ENCODE measurements at regions not wholly inside any gene's neighbourhood (a gene's known extent, or its start where the extent isn't known, plus 50 kb on each side); places are given as distances from the start of the nearest gene placed in this dataset.

DNA sequence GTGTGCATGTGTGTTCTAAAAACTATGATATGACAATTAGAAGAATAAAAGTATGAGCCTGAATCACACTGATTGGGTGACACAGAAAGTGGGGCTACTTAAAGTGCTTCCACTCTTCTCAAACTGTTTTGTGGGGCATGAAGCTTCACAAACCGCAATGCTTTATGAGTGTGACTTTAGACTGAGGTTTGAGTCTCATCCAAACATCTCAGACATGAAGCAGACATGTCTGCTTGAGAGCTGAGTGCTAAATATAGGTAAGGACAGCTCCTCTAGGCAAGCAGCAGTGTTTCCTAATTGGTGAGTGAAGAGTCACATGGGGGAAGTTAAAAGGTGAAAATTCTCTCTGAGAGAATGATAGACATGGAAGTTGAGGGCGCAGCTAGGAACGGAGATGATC lies 726.9 kb upstream of the CITED2 start:
- WGBS, 2 experiments (ENCODE audit: low coverage in 1 of 2, low lambda C conversion rate in 2 of 2, missing lambda C conversion rate in 2 of 2): 71 to 74% methylated on average over 3 of the region's 3 CpGs
- H3K9me3 ChIP-seq (ENCODE audit: low read depth): no peaks in the 10 kb centered on the region
- peak; percentile 32 for DNase-seq

DNA sequence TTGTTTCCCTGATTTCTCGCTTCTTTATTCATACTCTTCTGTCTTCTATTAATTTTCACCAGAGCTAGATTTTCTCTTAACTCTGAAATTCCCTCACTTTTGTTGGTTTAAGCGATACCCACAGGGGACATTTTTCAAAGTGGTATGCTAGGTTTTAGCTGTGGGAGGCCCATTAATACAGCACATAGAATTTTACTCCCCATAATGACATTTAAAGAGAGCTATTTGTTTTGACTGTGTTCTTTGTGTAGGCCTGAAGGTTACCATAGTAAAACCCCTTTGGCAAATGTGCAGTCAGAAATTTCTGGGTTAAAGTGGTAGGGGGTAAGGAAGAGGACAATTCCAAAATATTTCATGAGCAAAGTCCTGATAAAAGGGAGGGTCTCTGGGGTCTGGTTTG lies 721.1 kb upstream of the CITED2 start:
- in situ Hi-C loops (cut with MboI): no loop called here
- Histone ChIP-seq H3K27me3 (replicated peaks; ENCODE audit: insufficient read depth) (no peaks in the 10 kb centered on the region), H3K4me1 (ENCODE audit: insufficient read depth) (no peaks in the 10 kb centered on the region)

More for the DNA sequence above, 726.9 kb upstream of the CITED2 start:
- Histone ChIP-seq H3K36me3 (ENCODE audit: low read depth) (no peaks in the 10 kb centered on the region), H3F3A (ENCODE audit: insufficient read depth) (no peaks in the 10 kb centered on the region), H3K79me2 (ENCODE audit: insufficient read depth) (no peaks in the 10 kb centered on the region), H2AFZ (peak overlapping the region; percentile 46), H3K9me2 (ENCODE audit: insufficient read depth) (no peaks in the 10 kb centered on the region), H3K27ac (no peak overlapping the region), H3K27me3 (replicated peaks; ENCODE audit: insufficient read depth) (no peaks in the 10 kb centered on the region), H4K20me1 (ENCODE audit: insufficient read depth) (no peaks in the 10 kb centered on the region), H3K4me2 (ENCODE audit: unreplicated experiment) (no peak overlapping the region), H3K9ac (no peak overlapping the region), H3K4me1 (ENCODE audit: insufficient read depth) (peaks cover 6% of the 10 kb centered on the region; the same call in 1 of the 2 replicates), H3K4me3 (no peak overlapping the region)
- TF ChIP-seq EZH2 (IDR thresholded peaks at IDR 0.05; ENCODE audit: insufficient read depth, poor library complexity, severe bottlenecking) (no peak), EZH2phosphoT487 (IDR thresholded peaks at IDR 0.05; ENCODE audit: insufficient read depth, low read depth) (no peak)
- in situ Hi-C loops (cut with MboI): no loop called here

GRCh38 chr6:140091895-140092294 lies 717.4 kb upstream of the CITED2 start:
- Histone ChIP-seq H2AFZ (no peak overlapping the region), H3K79me2 (ENCODE audit: insufficient read depth) (no peaks in the 10 kb centered on the region), H3K4me3 (no peak overlapping the region), H3K9me3 (ENCODE audit: low read depth) (no peaks in the 10 kb centered on the region), H3K4me2 (ENCODE audit: unreplicated experiment) (no peak overlapping the region), H3F3A (ENCODE audit: insufficient read depth) (no peaks in the 10 kb centered on the region), H3K9me2 (ENCODE audit: insufficient read depth) (no peaks in the 10 kb centered on the region), H3K27ac (no peak overlapping the region), H3K9ac (no peak overlapping the region), H3K27me3 (replicated peaks; ENCODE audit: insufficient read depth) (no peaks in the 10 kb centered on the region), H3K4me1 (ENCODE audit: insufficient read depth) (no peaks in the 10 kb centered on the region), H4K20me1 (ENCODE audit: insufficient read depth) (no peaks in the 10 kb centered on the region), H3K36me3 (ENCODE audit: low read depth) (no peaks in the 10 kb centered on the region)
- DNase-seq: no peak
- no peak for TF ChIP-seq EZH2phosphoT487 (IDR thresholded peaks at IDR 0.05; ENCODE audit: insufficient read depth, low read depth)
- TF ChIP-seq EZH2 (IDR thresholded peaks at IDR 0.05; ENCODE audit: insufficient read depth, poor library complexity, severe bottlenecking): no peak
- in situ Hi-C loops (cut with MboI): no loop called here
- WGBS, 2 experiments (ENCODE audit: low coverage in 1 of 2, low lambda C conversion rate in 2 of 2, missing lambda C conversion rate in 2 of 2): 95 to 100% methylated on average over 1 of the region's 1 CpG

More for the DNA sequence above, 721.1 kb upstream of the CITED2 start:
- no peaks in the 10 kb centered on the region for H3F3A ChIP-seq (ENCODE audit: insufficient read depth)
- no peak overlapping the region for H3K4me2 ChIP-seq (ENCODE audit: unreplicated experiment)
- H3K36me3 ChIP-seq (ENCODE audit: low read depth): no peaks in the 10 kb centered on the region
- H2AFZ ChIP-seq: peak overlapping the region; percentile 42; the same call in 1 of the 2 replicates
- no peak overlapping the region for H3K4me3 ChIP-seq
- no peaks in the 10 kb centered on the region for H3K79me2 ChIP-seq (ENCODE audit: insufficient read depth)
- no peak overlapping the region for H3K9ac ChIP-seq
- DNase-seq: no peak
- no peak for TF ChIP-seq EZH2phosphoT487 (IDR thresholded peaks at IDR 0.05; ENCODE audit: insufficient read depth, low read depth)
- TF ChIP-seq EZH2 (IDR thresholded peaks at IDR 0.05; ENCODE audit: insufficient read depth, poor library complexity, severe bottlenecking): no peak
- no peaks in the 10 kb centered on the region for H4K20me1 ChIP-seq (ENCODE audit: insufficient read depth)
- H3K27ac ChIP-seq: no peak overlapping the region
- no peaks in the 10 kb centered on the region for H3K9me3 ChIP-seq (ENCODE audit: low read depth)
- 84 to 86% methylated on average over 2 of the region's 2 CpGs for WGBS, 2 experiments (ENCODE audit: low coverage in 1 of 2, low lambda C conversion rate in 2 of 2, missing lambda C conversion rate in 2 of 2)
- H3K9me2 ChIP-seq (ENCODE audit: insufficient read depth): no peaks in the 10 kb centered on the region

DNA sequence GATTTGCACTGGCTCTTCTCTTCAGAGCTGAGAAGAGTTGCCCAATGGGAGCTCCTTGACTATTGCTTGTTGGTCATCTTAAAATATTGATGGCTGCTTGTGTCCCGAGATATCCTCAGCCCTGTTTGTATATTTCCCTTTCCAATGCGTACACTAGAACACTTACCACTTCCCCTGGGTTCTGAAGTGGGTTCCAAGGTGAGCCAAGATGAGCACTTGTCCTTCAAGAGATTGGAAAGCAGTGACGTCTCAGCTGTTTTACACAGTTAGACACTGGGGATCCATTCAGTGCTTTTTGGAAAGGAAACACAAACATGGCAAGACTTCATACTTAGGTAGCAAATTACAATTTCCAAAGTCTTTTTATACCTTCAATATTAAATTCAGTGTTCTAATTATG lies 716.4 kb upstream of the CITED2 start:
- Histone ChIP-seq H3K4me1 (ENCODE audit: insufficient read depth) (no peaks in the 10 kb centered on the region), H3K27ac (no peak overlapping the region), H3K9me3 (ENCODE audit: low read depth) (no peaks in the 10 kb centered on the region), H3K27me3 (replicated peaks; ENCODE audit: insufficient read depth) (no peaks in the 10 kb centered on the region), H4K20me1 (ENCODE audit: insufficient read depth) (no peaks in the 10 kb centered on the region), H3K9ac (no peak overlapping the region), H3F3A (ENCODE audit: insufficient read depth) (no peaks in the 10 kb centered on the region), H3K4me3 (no peak overlapping the region), H3K9me2 (ENCODE audit: insufficient read depth) (no peaks in the 10 kb centered on the region), H2AFZ (no peak overlapping the region), H3K4me2 (ENCODE audit: unreplicated experiment) (no peak overlapping the region), H3K36me3 (ENCODE audit: low read depth) (no peaks in the 10 kb centered on the region), H3K79me2 (ENCODE audit: insufficient read depth) (no peaks in the 10 kb centered on the region)
- no peak for DNase-seq
- no peak for TF ChIP-seq EZH2 (IDR thresholded peaks at IDR 0.05; ENCODE audit: insufficient read depth, poor library complexity, severe bottlenecking)
- 83 to 98% methylated on average over 3 of the region's 3 CpGs for WGBS, 2 experiments (ENCODE audit: low coverage in 1 of 2, low lambda C conversion rate in 2 of 2, missing lambda C conversion rate in 2 of 2)
- in situ Hi-C loops (cut with MboI): no loop called here

DNA sequence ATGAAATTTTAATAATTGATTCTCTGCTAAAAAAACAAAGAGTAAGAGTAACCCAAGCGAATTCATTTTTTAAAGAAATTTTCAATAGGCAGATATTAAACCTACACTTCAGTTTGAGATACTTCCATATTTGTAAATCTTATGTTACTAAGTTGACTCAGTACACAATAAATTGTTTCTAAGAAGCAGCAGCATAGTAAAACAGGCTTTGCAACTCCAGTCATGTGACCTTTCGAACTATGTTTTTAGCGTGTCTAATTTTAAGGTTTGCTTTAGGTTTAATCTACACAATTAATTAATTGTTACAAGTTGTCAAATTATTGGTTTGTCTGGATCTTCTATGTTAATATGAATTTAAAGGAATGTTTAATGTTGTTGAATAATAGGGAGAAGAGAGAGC lies 708.9 kb upstream of the CITED2 start:
- in situ Hi-C loops (cut with MboI): no loop called here
- Histone ChIP-seq H3K9ac (no peak overlapping the region), H3K4me1 (ENCODE audit: insufficient read depth) (peaks cover 44% of the 10 kb centered on the region), H3K4me3 (no peak overlapping the region), H4K20me1 (ENCODE audit: insufficient read depth) (no peaks in the 10 kb centered on the region), H3K4me2 (ENCODE audit: unreplicated experiment) (peak overlapping the region; percentile 24), H2AFZ (0 out of 2 replicates have a peak overlapping the region, but pooled peaks have one; percentile 11), H3K27ac (peak overlapping the region; percentile 36), H3K9me2 (ENCODE audit: insufficient read depth) (0 out of 2 replicates have a peak, but pooled peaks cover 5% of the 10 kb centered on the region), H3K79me2 (ENCODE audit: insufficient read depth) (no peaks in the 10 kb centered on the region), H3K9me3 (ENCODE audit: low read depth) (no peaks in the 10 kb centered on the region), H3K36me3 (ENCODE audit: low read depth) (no peaks in the 10 kb centered on the region), H3K27me3 (replicated peaks; ENCODE audit: insufficient read depth) (no peaks in the 10 kb centered on the region), H3F3A (ENCODE audit: insufficient read depth) (peaks cover 41% of the 10 kb centered on the region)
- 98 to 99% methylated on average over 3 of the region's 3 CpGs for WGBS, 2 experiments (ENCODE audit: low coverage in 1 of 2, low lambda C conversion rate in 2 of 2, missing lambda C conversion rate in 2 of 2)
- no peak for TF ChIP-seq EZH2 (IDR thresholded peaks at IDR 0.05; ENCODE audit: insufficient read depth, poor library complexity, severe bottlenecking)
- TF ChIP-seq EZH2phosphoT487 (IDR thresholded peaks at IDR 0.05; ENCODE audit: insufficient read depth, low read depth): no peak
- DNase-seq: no peak

Data from GM23248 (cell line).